ENCODE measurements at regions not wholly inside any gene's neighbourhood (a gene's known extent, or its start where the extent isn't known, plus 50 kb on each side); places are given as distances from the start of the nearest gene placed in this dataset.

DNA sequence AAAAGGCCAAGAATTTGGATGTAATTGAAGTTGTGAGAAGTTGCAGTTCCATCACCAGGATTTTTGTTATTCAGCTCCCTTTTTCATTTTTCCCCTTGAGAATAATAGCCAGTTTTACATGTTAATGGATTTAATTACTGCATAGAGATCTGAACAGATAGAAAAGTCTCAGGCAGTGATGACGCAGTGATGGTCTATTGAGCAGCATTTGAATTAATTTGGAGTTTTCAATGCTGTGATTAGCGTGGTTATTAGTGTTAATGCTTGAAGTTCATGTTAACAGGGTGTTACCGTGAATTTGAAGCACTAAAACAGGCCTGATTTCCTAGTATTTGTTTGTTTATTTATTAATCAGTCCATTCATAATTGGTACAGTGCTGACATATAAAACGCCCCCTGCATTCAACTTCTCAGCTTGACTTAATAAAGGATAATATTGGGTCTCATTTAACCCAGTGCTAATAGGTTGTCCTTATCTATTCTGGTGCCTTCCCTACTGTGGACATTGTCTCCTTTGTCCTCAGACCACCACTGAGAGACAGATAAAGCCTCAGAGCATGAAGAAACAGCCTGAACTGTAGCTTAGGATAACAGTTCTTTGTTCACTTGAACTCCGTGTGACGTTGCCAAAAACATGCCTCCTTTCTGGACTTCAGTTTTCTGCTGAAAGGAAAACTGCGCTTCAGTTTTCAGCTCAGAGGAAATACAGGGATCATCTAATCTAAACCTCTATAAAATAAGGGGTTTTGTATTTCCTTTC, 82.4 kb downstream of the RTP4 start:
- WGBS (ENCODE audit: insufficient coverage, low coverage, missing lambda C conversion rate) = 2% methylated on average over 7 of the region's 7 CpGs
- H3K79me2 ChIP-seq (ENCODE audit: control insufficient read depth, insufficient read depth, low read length) = no peaks in the 10 kb centered on the region
- FAIRE-seq (no peak), DNase-seq (ENCODE audit: extremely low read depth in 1 of 4, low spot score in 3 of 4) (no peak), ATAC-seq (no peak)
- CTCF ChIA-PET (ENCODE audit: low intra/inter-chr PET ratio) = no interaction called here
- no peaks in the 10 kb centered on the region for H3K4me1 ChIP-seq (replicated peaks in 1 of 2; ENCODE audit: control insufficient read depth in 2 of 2, insufficient read depth in 2 of 2, low read length in 2 of 2)
- no peak overlapping the region for H3K9ac ChIP-seq (ENCODE audit: insufficient read depth in 1 of 2, low read depth in 2 of 2, low read length in 2 of 2)
- TF ChIP-seq, protein P1, sequence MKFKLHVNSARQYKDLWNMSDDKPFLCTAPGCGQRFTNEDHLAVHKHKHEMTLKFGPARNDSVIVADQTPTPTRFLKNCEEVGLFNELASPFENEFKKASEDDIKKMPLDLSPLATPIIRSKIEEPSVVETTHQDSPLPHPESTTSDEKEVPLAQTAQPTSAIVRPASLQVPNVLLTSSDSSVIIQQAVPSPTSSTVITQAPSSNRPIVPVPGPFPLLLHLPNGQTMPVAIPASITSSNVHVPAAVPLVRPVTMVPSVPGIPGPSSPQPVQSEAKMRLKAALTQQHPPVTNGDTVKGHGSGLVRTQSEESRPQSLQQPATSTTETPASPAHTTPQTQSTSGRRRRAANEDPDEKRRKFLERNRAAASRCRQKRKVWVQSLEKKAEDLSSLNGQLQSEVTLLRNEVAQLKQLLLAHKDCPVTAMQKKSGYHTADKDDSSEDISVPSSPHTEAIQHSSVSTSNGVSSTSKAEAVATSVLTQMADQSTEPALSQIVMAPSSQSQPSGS (CRISPR knock-in tag; IDR thresholded peaks at IDR 0.05) = no peak
- TF ChIP-seq HLTF (IDR thresholded peaks at IDR 0.05) (no peak), ZNF57 (CRISPR knock-in tag; IDR thresholded peaks at IDR 0.05) (no peak), PRMT5 (CRISPR knock-in tag; IDR thresholded peaks at IDR 0.05) (no peak), ZFP30 (CRISPR knock-in tag; IDR thresholded peaks at IDR 0.05; ENCODE audit: borderline replicate concordance) (no peak), RBM39 (optimal IDR thresholded peaks at IDR 0.05; ENCODE audit: low read depth, low read length) (no peak), NCOA6 (IDR thresholded peaks at IDR 0.05) (no peak), PHF21A (IDR thresholded peaks at IDR 0.05; ENCODE audit: borderline replicate concordance, low read depth) (no peak), FOXJ3 (CRISPR knock-in tag; IDR thresholded peaks at IDR 0.05) (no peak), KLF10 (CRISPR knock-in tag; IDR thresholded peaks at IDR 0.05) (no peak), FOXP1 (CRISPR knock-in tag; IDR thresholded peaks at IDR 0.05) (no peak)
- TF ChIP-seq, protein P2, sequence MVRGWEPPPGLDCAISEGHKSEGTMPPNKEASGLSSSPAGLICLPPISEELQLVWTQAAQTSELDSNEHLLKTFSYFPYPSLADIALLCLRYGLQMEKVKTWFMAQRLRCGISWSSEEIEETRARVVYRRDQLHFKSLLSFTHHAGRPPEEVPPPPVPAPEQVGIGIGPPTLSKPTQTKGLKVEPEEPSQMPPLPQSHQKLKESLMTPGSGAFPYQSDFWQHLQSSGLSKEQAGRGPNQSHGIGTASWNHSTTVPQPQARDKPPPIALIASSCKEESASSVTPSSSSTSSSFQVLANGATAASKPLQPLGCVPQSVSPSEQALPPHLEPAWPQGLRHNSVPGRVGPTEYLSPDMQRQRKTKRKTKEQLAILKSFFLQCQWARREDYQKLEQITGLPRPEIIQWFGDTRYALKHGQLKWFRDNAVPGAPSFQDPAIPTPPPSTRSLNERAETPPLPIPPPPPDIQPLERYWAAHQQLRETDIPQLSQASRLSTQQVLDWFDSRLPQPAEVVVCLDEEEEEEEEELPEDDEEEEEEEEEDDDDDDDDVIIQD (CRISPR knock-in tag; IDR thresholded peaks at IDR 0.05) = no peak
- no peaks in the 10 kb centered on the region for H4K20me1 ChIP-seq (replicated peaks; ENCODE audit: control insufficient read depth, insufficient read depth, low read length)
- POLR2A ChIA-PET = interaction anchor here (0.6 to 0.7 kb wide), 3 partner anchors 31 to 1044 kb away, joined by 3 to 4 read pairs (median 3); no protein-coding TSS in a partner anchor
- H2AFZ ChIP-seq (ENCODE audit: low read depth, low read length) = no peak overlapping the region
- H3K27ac ChIP-seq (ENCODE audit: extremely low read depth, low read depth, low read length) = no peak overlapping the region
- no peaks in the 10 kb centered on the region for H3K36me3 ChIP-seq (ENCODE audit: control insufficient read depth, insufficient read depth, low read length)
- no peaks in the 10 kb centered on the region for H3K27me3 ChIP-seq (ENCODE audit: control insufficient read depth in 2 of 2, insufficient read depth in 2 of 2, low read length in 2 of 2)
- no peak overlapping the region for H3K4me3 ChIP-seq
- no peak overlapping the region for H3K4me2 ChIP-seq (ENCODE audit: insufficient read depth, low read length)
- H3K9me1 ChIP-seq (ENCODE audit: control insufficient read depth, insufficient read depth, low read length) = no peaks in the 10 kb centered on the region
- in situ Hi-C loops (cut with MboI) (no loop called here), intact Hi-C loops (cut with micrococcal nuclease) (no loop called here)
- no TSS peak for BruUV-seq (replicated peaks)
- no peaks in the 10 kb centered on the region for H3K9me3 ChIP-seq (replicated peaks; ENCODE audit: control insufficient read depth, insufficient read depth, low read depth, low read length)

All from K562 (cell line).